ENCODE measurements at regions not wholly inside any gene's neighbourhood (a gene's known extent, or its start where the extent isn't known, plus 50 kb on each side); places are given as distances from the start of the nearest gene placed in this dataset.

GRCh38 chr22:48088926-48089536, 1326.6 kb downstream of the TBC1D22A start:
- DNase-seq: no peak
- Histone ChIP-seq H3K27me3 (ENCODE audit: control insufficient read depth, insufficient read depth, low read length) (no peaks in the 10 kb centered on the region), H3K36me3 (replicated peaks; ENCODE audit: control insufficient read depth, insufficient read depth, low read length) (no peaks in the 10 kb centered on the region), H3K4me3 (ENCODE audit: insufficient read depth, low read depth, low read length) (no peak overlapping the region)

GRCh38 chr22:48088251-48088650, 1325.8 kb downstream of the TBC1D22A start:
- DNase-seq: no peak
- H3K4me3 ChIP-seq (ENCODE audit: insufficient read depth, low read depth, low read length): no peak overlapping the region
- H3K27me3 ChIP-seq (ENCODE audit: control insufficient read depth, insufficient read depth, low read length): no peaks in the 10 kb centered on the region
- H3K36me3 ChIP-seq (replicated peaks; ENCODE audit: control insufficient read depth, insufficient read depth, low read length): no peaks in the 10 kb centered on the region

GRCh38 chr22:48085901-48086645, 1323.6 kb downstream of the TBC1D22A start:
- DNase-seq: no peak
- Histone ChIP-seq H3K27me3 (ENCODE audit: control insufficient read depth, insufficient read depth, low read length) (no peaks in the 10 kb centered on the region), H3K4me3 (ENCODE audit: insufficient read depth, low read depth, low read length) (no peak overlapping the region), H3K36me3 (replicated peaks; ENCODE audit: control insufficient read depth, insufficient read depth, low read length) (no peaks in the 10 kb centered on the region)

GRCh38 chr22:48084729-48085050, 1322.2 kb downstream of the TBC1D22A start:
- Histone ChIP-seq H3K4me3 (ENCODE audit: insufficient read depth, low read depth, low read length) (no peak overlapping the region), H3K36me3 (replicated peaks; ENCODE audit: control insufficient read depth, insufficient read depth, low read length) (no peaks in the 10 kb centered on the region), H3K27me3 (ENCODE audit: control insufficient read depth, insufficient read depth, low read length) (no peaks in the 10 kb centered on the region)
- no peak for DNase-seq

GRCh38 chr22:48084041-48084728, 1321.7 kb downstream of the TBC1D22A start:
- Histone ChIP-seq H3K27me3 (ENCODE audit: control insufficient read depth, insufficient read depth, low read length) (no peaks in the 10 kb centered on the region), H3K36me3 (replicated peaks; ENCODE audit: control insufficient read depth, insufficient read depth, low read length) (no peaks in the 10 kb centered on the region), H3K4me3 (ENCODE audit: insufficient read depth, low read depth, low read length) (no peak overlapping the region)
- no peak for DNase-seq

GRCh38 chr22:48083502-48083901, 1321.1 kb downstream of the TBC1D22A start:
- Histone ChIP-seq H3K4me3 (ENCODE audit: insufficient read depth, low read depth, low read length) (no peak overlapping the region), H3K36me3 (replicated peaks; ENCODE audit: control insufficient read depth, insufficient read depth, low read length) (no peaks in the 10 kb centered on the region), H3K27me3 (ENCODE audit: control insufficient read depth, insufficient read depth, low read length) (no peaks in the 10 kb centered on the region)
- DNase-seq: no peak

- Histone ChIP-seq H3K36me3 (replicated peaks; ENCODE audit: control insufficient read depth, insufficient read depth, low read length) (no peaks in the 10 kb centered on the region), H3K27me3 (ENCODE audit: control insufficient read depth, insufficient read depth, low read length) (no peaks in the 10 kb centered on the region), H3K4me3 (ENCODE audit: insufficient read depth, low read depth, low read length) (no peak overlapping the region)
- no peak for DNase-seq
Observed at GRCh38 chr22:48082284-48082683, 1319.8 kb downstream of the TBC1D22A start.

- H3K36me3 ChIP-seq (replicated peaks; ENCODE audit: control insufficient read depth, insufficient read depth, low read length): no peaks in the 10 kb centered on the region
- no peak for DNase-seq
- H3K4me3 ChIP-seq (ENCODE audit: insufficient read depth, low read depth, low read length): no peak overlapping the region
- no peaks in the 10 kb centered on the region for H3K27me3 ChIP-seq (ENCODE audit: control insufficient read depth, insufficient read depth, low read length)
Observed at GRCh38 chr22:48081281-48081680, 1318.8 kb downstream of the TBC1D22A start.

- no peak overlapping the region for H3K4me3 ChIP-seq (ENCODE audit: insufficient read depth, low read depth, low read length)
- H3K27me3 ChIP-seq (ENCODE audit: control insufficient read depth, insufficient read depth, low read length): no peaks in the 10 kb centered on the region
- DNase-seq: no peak
- no peaks in the 10 kb centered on the region; the same call in 1 of the 2 replicates for H3K36me3 ChIP-seq (replicated peaks; ENCODE audit: control insufficient read depth, insufficient read depth, low read length)
Observed at GRCh38 chr22:48080316-48081165, 1318.1 kb downstream of the TBC1D22A start.

GRCh38 chr22:48079505-48080290, 1317.2 kb downstream of the TBC1D22A start:
- no peak for DNase-seq
- H3K27me3 ChIP-seq (ENCODE audit: control insufficient read depth, insufficient read depth, low read length): no peaks in the 10 kb centered on the region
- H3K4me3 ChIP-seq (ENCODE audit: insufficient read depth, low read depth, low read length): no peak overlapping the region
- no peaks in the 10 kb centered on the region; the same call in 1 of the 2 replicates for H3K36me3 ChIP-seq (replicated peaks; ENCODE audit: control insufficient read depth, insufficient read depth, low read length)

- Histone ChIP-seq H3K27me3 (ENCODE audit: control insufficient read depth, insufficient read depth, low read length) (no peaks in the 10 kb centered on the region), H3K36me3 (replicated peaks; ENCODE audit: control insufficient read depth, insufficient read depth, low read length) (no peaks in the 10 kb centered on the region; the same call in 1 of the 2 replicates), H3K4me3 (ENCODE audit: insufficient read depth, low read depth, low read length) (no peak overlapping the region)
- DNase-seq: no peak
Observed at GRCh38 chr22:48078825-48079224, 1316.4 kb downstream of the TBC1D22A start.

GRCh38 chr22:48077699-48078098, 1315.2 kb downstream of the TBC1D22A start:
- no peak for DNase-seq
- Histone ChIP-seq H3K4me3 (ENCODE audit: insufficient read depth, low read depth, low read length) (no peak overlapping the region), H3K36me3 (replicated peaks; ENCODE audit: control insufficient read depth, insufficient read depth, low read length) (no peaks in the 10 kb centered on the region; the same call in 1 of the 2 replicates), H3K27me3 (ENCODE audit: control insufficient read depth, insufficient read depth, low read length) (no peaks in the 10 kb centered on the region)

GRCh38 chr22:48076008-48076407, 1313.6 kb downstream of the TBC1D22A start:
- Histone ChIP-seq H3K4me3 (ENCODE audit: insufficient read depth, low read depth, low read length) (no peak overlapping the region), H3K27me3 (ENCODE audit: control insufficient read depth, insufficient read depth, low read length) (no peaks in the 10 kb centered on the region), H3K36me3 (replicated peaks; ENCODE audit: control insufficient read depth, insufficient read depth, low read length) (no peaks in the 10 kb centered on the region; the same call in 1 of the 2 replicates)
- DNase-seq: no peak

- Histone ChIP-seq H3K4me3 (ENCODE audit: insufficient read depth, low read depth, low read length) (no peak overlapping the region), H3K36me3 (replicated peaks; ENCODE audit: control insufficient read depth, insufficient read depth, low read length) (no peaks in the 10 kb centered on the region; the same call in 1 of the 2 replicates), H3K27me3 (ENCODE audit: control insufficient read depth, insufficient read depth, low read length) (no peaks in the 10 kb centered on the region)
- DNase-seq: no peak
Observed at GRCh38 chr22:48075604-48076003, 1313.2 kb downstream of the TBC1D22A start.

All from H7 (cell line).